H1 (cell line): ENCODE measurements at regions not wholly inside any gene's neighbourhood (a gene's known extent, or its start where the extent isn't known, plus 50 kb on each side); places are given as distances from the start of the nearest gene placed in this dataset.

Experiments used
- CTCF ChIA-PET: fragments of 300-600 bp; sonication (Branson Sonifier 250); formaldehyde crosslinking; loops from one replicate; lab custom pipeline; 2021; ENCODE audit not compliant: partially characterized antibody; lab: Charles Lee
- POLR2A ChIA-PET: fragments of 300-600 bp; sonication (Branson Sonifier 250); formaldehyde crosslinking; loops from one replicate; lab custom pipeline; 2021; ENCODE audit warnings: inconsistent platforms; ENCODE audit not compliant: partially characterized antibody; lab: Charles Lee
- DNase-seq, 2 experiments: peaks; one replicate each; pipeline versions ENCODE4 v3.0.0 to v3.0.0-alpha.2; 2010 to 2022; ENCODE audit warnings: low spot score in 2 of 2, low read depth in 1 of 2, mixed read lengths in 1 of 2
- FAIRE-seq: peaks from 2 replicates; lab custom pipeline; 2011; peaks lifted over from hg19 to GRCh38; lab: Jason Lieb, UNC
- H2AFZ ChIP-seq: 2 replicates; pipeline ENCODE4 v1.8.1; 2012; ENCODE audit warnings: low read length, inconsistent platforms
- H2AK5ac ChIP-seq: 2 replicates; pipeline ENCODE4 v1.6.1; 2013; ENCODE audit warnings: low read depth, low read length
- H2BK120ac ChIP-seq: replicated peaks from 2 replicates; pipeline ENCODE3; 2013; ENCODE audit warnings: low read depth, low read length, inconsistent platforms
- H2BK12ac ChIP-seq: 2 replicates; pipeline ENCODE4 v1.6.1; 2013; ENCODE audit warnings: low read depth, low read length
- H2BK15ac ChIP-seq: 2 replicates; pipeline ENCODE4 v1.6.1; 2013; ENCODE audit warnings: low read length
- H2BK20ac ChIP-seq: 2 replicates; pipeline ENCODE4 v1.6.1; 2013; ENCODE audit warnings: low read length
- H2BK5ac ChIP-seq: 2 replicates; pipeline ENCODE4 v1.6.1; 2013; ENCODE audit warnings: low read depth, low read length
- H3K14ac ChIP-seq: 2 replicates; pipeline ENCODE4 v1.6.1; 2013; ENCODE audit warnings: inconsistent platforms; ENCODE audit not compliant: insufficient read length
- H3K18ac ChIP-seq: 2 replicates; pipeline ENCODE4 v1.6.1; 2013; ENCODE audit warnings: low read length; ENCODE audit errors: extremely low read depth
- H3K23ac ChIP-seq: 2 replicates; pipeline ENCODE4 v1.6.1; 2013; ENCODE audit warnings: inconsistent platforms; ENCODE audit not compliant: insufficient read length
- H3K23me2 ChIP-seq: 2 replicates; pipeline ENCODE4 v1.6.1; 2013; ENCODE audit warnings: low read depth, low read length
- H3K27ac ChIP-seq: 2 replicates; pipeline ENCODE4 v1.6.1; 2011; ENCODE audit warnings: low read depth, low read length, inconsistent platforms
- H3K27me3 ChIP-seq, 4 experiments: replicated peaks in 1 of 4; 1 replicate in 1 of 4; 2 replicates in 3 of 4; pipeline versions ENCODE4 v1.6.1 to v1.8.1; 2011 to 2013; ENCODE audit warnings: low read length in 3 of 4, mild to moderate bottlenecking in 3 of 4, inconsistent platforms in 2 of 4, mixed read lengths in 2 of 4, moderate library complexity in 1 of 4; ENCODE audit not compliant: control insufficient read depth in 3 of 4, insufficient read depth in 3 of 4; ENCODE audit errors: extremely low read depth in 1 of 4
- H3K36me3 ChIP-seq, 4 experiments: 2 replicates each; pipeline versions ENCODE4 v1.6.1 to v1.8.1; 2011 to 2013; ENCODE audit warnings: mild to moderate bottlenecking in 4 of 4, low read length in 3 of 4, moderate library complexity in 2 of 4, control low read depth in 1 of 4, inconsistent platforms in 1 of 4; ENCODE audit not compliant: insufficient read depth in 4 of 4, control insufficient read depth in 2 of 4
- H3K4ac ChIP-seq: replicated peaks from 2 replicates; pipeline ENCODE3; 2013; ENCODE audit warnings: low read length, low read depth, mixed read lengths, inconsistent platforms; ENCODE audit not compliant: insufficient read length
- H3K4me1 ChIP-seq, 4 experiments: replicated peaks in 1 of 4; 1 replicate in 1 of 4; 2 replicates in 3 of 4; pipeline versions ENCODE4 v1.6.1 to v1.8.1; 2011 to 2013; ENCODE audit warnings: low read length in 3 of 4, inconsistent platforms in 2 of 4, mixed read lengths in 1 of 4; ENCODE audit not compliant: insufficient read depth in 4 of 4, control insufficient read depth in 3 of 4
- H3K4me2 ChIP-seq, 2 experiments: 2 replicates each; pipeline versions ENCODE4 v1.6.1 to v1.8.1; 2011 to 2013; ENCODE audit warnings: low read depth in 2 of 2, low read length in 2 of 2, control low read depth in 1 of 2, inconsistent platforms in 1 of 2, mild to moderate bottlenecking in 1 of 2; ENCODE audit not compliant: insufficient read depth in 1 of 2
- H3K4me3 ChIP-seq, 4 experiments: fragments of 200-600, 300-600 bp in 1 of 4; sonication (generic), shearing (Covaris generic), sonication (Bioruptor Twin) in 1 of 4; 2 replicates each; pipeline versions ENCODE4 v1.5.1 to v1.8.1; 2011 to 2016; ENCODE audit warnings: low read length in 4 of 4, low read depth in 3 of 4, control low read depth in 2 of 4, inconsistent platforms in 2 of 4, mild to moderate bottlenecking in 2 of 4, mixed read lengths in 1 of 4, moderate library complexity in 1 of 4; ENCODE audit not compliant: insufficient read depth in 2 of 4; ENCODE audit errors: extremely low read depth in 1 of 4
- H3K56ac ChIP-seq: replicated peaks from 2 replicates; pipeline ENCODE3; 2013; ENCODE audit warnings: low read depth, mild to moderate bottlenecking, mixed read lengths, low read length, inconsistent platforms; ENCODE audit not compliant: insufficient read length
- H3K79me1 ChIP-seq: 2 replicates; pipeline ENCODE4 v1.6.1; 2013; ENCODE audit warnings: low read depth, low read length, control low read depth
- H3K79me2 ChIP-seq, 2 experiments: 2 replicates each; pipeline versions ENCODE4 v1.6.1 to v1.8.1; 2012 to 2013; ENCODE audit warnings: low read length in 2 of 2, mild to moderate bottlenecking in 2 of 2, inconsistent platforms in 1 of 2; ENCODE audit not compliant: insufficient read depth in 2 of 2, control insufficient read depth in 1 of 2
- H3K9ac ChIP-seq, 4 experiments: replicated peaks in 1 of 4; 1 replicate in 1 of 4; 2 replicates in 3 of 4; pipeline versions ENCODE4 v1.6.1 to v1.8.1; 2011 to 2013; ENCODE audit warnings: low read depth in 3 of 4, low read length in 3 of 4, control low read depth in 2 of 4, mild to moderate bottlenecking in 2 of 4, moderate library complexity in 2 of 4, inconsistent platforms in 1 of 4; ENCODE audit errors: extremely low read depth in 1 of 4
- H3K9me3 ChIP-seq, 2 experiments: 2 replicates each; pipeline versions ENCODE4 v1.6.1 to v1.8.1; 2012 to 2013; ENCODE audit warnings: mild to moderate bottlenecking in 2 of 2, moderate library complexity in 2 of 2, control low read depth in 1 of 2, inconsistent platforms in 1 of 2, low read depth in 1 of 2, low read length in 1 of 2, mixed read lengths in 1 of 2; ENCODE audit not compliant: insufficient read depth in 2 of 2
- H4K20me1 ChIP-seq, 2 experiments: replicated peaks in 1 of 2; 2 replicates each; pipeline versions ENCODE3 to v1.8.1; 2011 to 2013; ENCODE audit warnings: inconsistent platforms in 2 of 2, low read length in 2 of 2, mild to moderate bottlenecking in 1 of 2; ENCODE audit not compliant: insufficient read depth in 2 of 2, control insufficient read depth in 1 of 2
- H4K5ac ChIP-seq: 2 replicates; pipeline ENCODE4 v1.6.1; 2013; ENCODE audit warnings: low read length, low read depth, mixed read lengths, inconsistent platforms; ENCODE audit not compliant: insufficient read length
- H4K8ac ChIP-seq: 2 replicates; pipeline ENCODE4 v1.8.0; 2013; ENCODE audit warnings: mild to moderate bottlenecking, moderate library complexity, low read length, inconsistent platforms; ENCODE audit not compliant: insufficient read depth; ENCODE audit errors: extremely low read depth
- H4K91ac ChIP-seq: replicated peaks from 2 replicates; pipeline ENCODE3; 2013; ENCODE audit warnings: low read length, mixed read lengths, inconsistent platforms; ENCODE audit not compliant: insufficient read length
- BRCA1 ChIP-seq: IDR thresholded peaks from 2 replicates; pipeline ENCODE4 v1.6.1; 2012; ENCODE audit warnings: low read depth, low read length, improper control_type of control experiment
- KDM5A ChIP-seq: fragments of 200-600 bp; IDR thresholded peaks from 2 replicates; pipeline ENCODE4 v1.7.1; 2012; ENCODE audit warnings: mild to moderate bottlenecking, low read length, inconsistent platforms, mixed read lengths
- MAFK ChIP-seq: IDR thresholded peaks from 2 replicates; pipeline ENCODE4 v1.6.1; 2012; ENCODE audit warnings: low read depth, mild to moderate bottlenecking, improper control_type of control experiment, low read length
- POLR2AphosphoS5 ChIP-seq: IDR thresholded peaks from 2 replicates; pipeline ENCODE4 v1.6.1; 2011; ENCODE audit warnings: low read depth, low read length
- SIN3A ChIP-seq, 2 experiments: IDR thresholded peaks in 1 of 2; conservative IDR thresholded peaks in 1 of 2; 2 replicates each; pipeline ENCODE4 v1.6.1; 2011 to 2012; ENCODE audit warnings: low read length in 2 of 2, improper control_type of control experiment in 1 of 2, low read depth in 1 of 2, mild to moderate bottlenecking in 1 of 2
- SP1 ChIP-seq: IDR thresholded peaks from 2 replicates; pipeline ENCODE4 v1.6.1; 2011; ENCODE audit warnings: low read depth, low read length
- WGBS, 2 experiments: shearing (Covaris generic) in 1 of 2; methylation state at CpG; one replicate each; pipeline versions ENCODE4 v1.1.6 to v1.1.7; 2013 to 2015; ENCODE audit warnings: low lambda C conversion rate in 2 of 2, mixed read lengths in 2 of 2, inconsistent platforms in 1 of 2, low coverage in 1 of 2, missing lambda C conversion rate in 1 of 2; ENCODE audit not compliant: insufficient replicate concordance in 2 of 2, insufficient coverage in 1 of 2, insufficient read length in 1 of 2; ENCODE audit errors: extremely low coverage in 1 of 2, missing lambda C conversion rate in 1 of 2; 5-methylcytosine and 5-hydroxymethylcytosine counted together

GRCh38 chr13:85738696-85739320 is 60.4 kb downstream of the SLITRK6 start:
- Histone ChIP-seq H3K4me2 (no peak overlapping the region), H2BK5ac (no peak overlapping the region), H3K79me2 (no peaks in the 10 kb centered on the region), H3K9me3 (no peaks in the 10 kb centered on the region), H2AFZ (no peak overlapping the region), H3K23ac (no peak overlapping the region), H2BK12ac (no peak overlapping the region), H3K23me2 (no peaks in the 10 kb centered on the region), H3K14ac (no peak overlapping the region), H3K18ac (no peak overlapping the region), H3K4me1 (peaks cover 0 to 2% (median 0%) of the 10 kb centered on the region in 4 experiments; a peak in 1 of 7 replicates), H3K27me3 (no peaks in the 10 kb centered on the region), H4K5ac (no peak overlapping the region), H2BK15ac (no peak overlapping the region), H3K4ac (no peak overlapping the region), H3K27ac (no peak overlapping the region), H3K4me3 (no peak overlapping the region), H4K20me1 (no peaks in the 10 kb centered on the region), H2BK120ac (no peak overlapping the region), H3K79me1 (no peaks in the 10 kb centered on the region), H4K91ac (no peak overlapping the region), H3K9ac (no peak overlapping the region), H3K56ac (no peak overlapping the region), H3K36me3 (no peaks in the 10 kb centered on the region), H4K8ac (no peak overlapping the region), H2BK20ac (no peak overlapping the region), H2AK5ac (no peak overlapping the region)
- CTCF ChIA-PET, result interaction anchor here (0.6 to 0.9 kb wide), 2 partner anchors 63 to 240 kb away, joined by 3 read pairs; no protein-coding TSS in a partner anchor
- FAIRE-seq, result no peak
- DNase-seq, result no peak
- POLR2A ChIA-PET, result no interaction called here
- whole genome bisulfite sequencing, 2 experiments, result 73% methylated on average over 9 of the region's 9 CpGs; no CpG with 5 or more reads in 1 of the 2 experiments
- TF ChIP-seq KDM5A, result no peak
- no peak for TF ChIP-seq POLR2AphosphoS5
- no peak for TF ChIP-seq SP1
- TF ChIP-seq MAFK, result no peak
- TF ChIP-seq SIN3A (conservative IDR thresholded peaks at IDR 0.05 in 1 of 2, IDR thresholded peaks at IDR 0.05 in 1 of 2; ENCODE audit: low read depth in 1 of 2, low read length in 2 of 2), result no peak
- no peak for TF ChIP-seq BRCA1
